H1 (cell line): ENCODE measurements at regions not wholly inside any gene's neighbourhood (a gene's known extent, or its start where the extent isn't known, plus 50 kb on each side); places are given as distances from the start of the nearest gene placed in this dataset.

Experiments used
- CTCF ChIA-PET: fragments of 300-600 bp; sonication (Branson Sonifier 250); formaldehyde crosslinking; loops from one replicate; lab custom pipeline; 2021; ENCODE audit not compliant: partially characterized antibody; lab: Charles Lee
- POLR2A ChIA-PET: fragments of 300-600 bp; sonication (Branson Sonifier 250); formaldehyde crosslinking; loops from one replicate; lab custom pipeline; 2021; ENCODE audit warnings: inconsistent platforms; ENCODE audit not compliant: partially characterized antibody; lab: Charles Lee
- DNase-seq, 2 experiments: peaks; one replicate each; pipeline versions ENCODE4 v3.0.0 to v3.0.0-alpha.2; 2010 to 2022; ENCODE audit warnings: low spot score in 2 of 2, low read depth in 1 of 2, mixed read lengths in 1 of 2
- FAIRE-seq: peaks from 2 replicates; lab custom pipeline; 2011; peaks lifted over from hg19 to GRCh38; lab: Jason Lieb, UNC
- H2AFZ ChIP-seq: 2 replicates; pipeline ENCODE4 v1.8.1; 2012; ENCODE audit warnings: low read length, inconsistent platforms
- H2AK5ac ChIP-seq: 2 replicates; pipeline ENCODE4 v1.6.1; 2013; ENCODE audit warnings: low read depth, low read length
- H2BK120ac ChIP-seq: replicated peaks from 2 replicates; pipeline ENCODE3; 2013; ENCODE audit warnings: low read depth, low read length, inconsistent platforms
- H2BK12ac ChIP-seq: 2 replicates; pipeline ENCODE4 v1.6.1; 2013; ENCODE audit warnings: low read depth, low read length
- H2BK15ac ChIP-seq: 2 replicates; pipeline ENCODE4 v1.6.1; 2013; ENCODE audit warnings: low read length
- H2BK20ac ChIP-seq: 2 replicates; pipeline ENCODE4 v1.6.1; 2013; ENCODE audit warnings: low read length
- H2BK5ac ChIP-seq: 2 replicates; pipeline ENCODE4 v1.6.1; 2013; ENCODE audit warnings: low read depth, low read length
- H3K14ac ChIP-seq: 2 replicates; pipeline ENCODE4 v1.6.1; 2013; ENCODE audit warnings: inconsistent platforms; ENCODE audit not compliant: insufficient read length
- H3K18ac ChIP-seq: 2 replicates; pipeline ENCODE4 v1.6.1; 2013; ENCODE audit warnings: low read length; ENCODE audit errors: extremely low read depth
- H3K23ac ChIP-seq: 2 replicates; pipeline ENCODE4 v1.6.1; 2013; ENCODE audit warnings: inconsistent platforms; ENCODE audit not compliant: insufficient read length
- H3K23me2 ChIP-seq: 2 replicates; pipeline ENCODE4 v1.6.1; 2013; ENCODE audit warnings: low read depth, low read length
- H3K27ac ChIP-seq: 2 replicates; pipeline ENCODE4 v1.6.1; 2011; ENCODE audit warnings: low read depth, low read length, inconsistent platforms
- H3K27me3 ChIP-seq, 4 experiments: replicated peaks in 1 of 4; 1 replicate in 1 of 4; 2 replicates in 3 of 4; pipeline versions ENCODE4 v1.6.1 to v1.8.1; 2011 to 2013; ENCODE audit warnings: low read length in 3 of 4, mild to moderate bottlenecking in 3 of 4, inconsistent platforms in 2 of 4, mixed read lengths in 2 of 4, moderate library complexity in 1 of 4; ENCODE audit not compliant: control insufficient read depth in 3 of 4, insufficient read depth in 3 of 4; ENCODE audit errors: extremely low read depth in 1 of 4
- H3K36me3 ChIP-seq, 4 experiments: 2 replicates each; pipeline versions ENCODE4 v1.6.1 to v1.8.1; 2011 to 2013; ENCODE audit warnings: mild to moderate bottlenecking in 4 of 4, low read length in 3 of 4, moderate library complexity in 2 of 4, control low read depth in 1 of 4, inconsistent platforms in 1 of 4; ENCODE audit not compliant: insufficient read depth in 4 of 4, control insufficient read depth in 2 of 4
- H3K4ac ChIP-seq: replicated peaks from 2 replicates; pipeline ENCODE3; 2013; ENCODE audit warnings: low read length, low read depth, mixed read lengths, inconsistent platforms; ENCODE audit not compliant: insufficient read length
- H3K4me1 ChIP-seq, 4 experiments: replicated peaks in 1 of 4; 1 replicate in 1 of 4; 2 replicates in 3 of 4; pipeline versions ENCODE4 v1.6.1 to v1.8.1; 2011 to 2013; ENCODE audit warnings: low read length in 3 of 4, inconsistent platforms in 2 of 4, mixed read lengths in 1 of 4; ENCODE audit not compliant: insufficient read depth in 4 of 4, control insufficient read depth in 3 of 4
- H3K4me2 ChIP-seq, 2 experiments: 2 replicates each; pipeline versions ENCODE4 v1.6.1 to v1.8.1; 2011 to 2013; ENCODE audit warnings: low read depth in 2 of 2, low read length in 2 of 2, control low read depth in 1 of 2, inconsistent platforms in 1 of 2, mild to moderate bottlenecking in 1 of 2; ENCODE audit not compliant: insufficient read depth in 1 of 2
- H3K4me3 ChIP-seq, 4 experiments: fragments of 200-600, 300-600 bp in 1 of 4; sonication (generic), shearing (Covaris generic), sonication (Bioruptor Twin) in 1 of 4; 2 replicates each; pipeline versions ENCODE4 v1.5.1 to v1.8.1; 2011 to 2016; ENCODE audit warnings: low read length in 4 of 4, low read depth in 3 of 4, control low read depth in 2 of 4, inconsistent platforms in 2 of 4, mild to moderate bottlenecking in 2 of 4, mixed read lengths in 1 of 4, moderate library complexity in 1 of 4; ENCODE audit not compliant: insufficient read depth in 2 of 4; ENCODE audit errors: extremely low read depth in 1 of 4
- H3K56ac ChIP-seq: replicated peaks from 2 replicates; pipeline ENCODE3; 2013; ENCODE audit warnings: low read depth, mild to moderate bottlenecking, mixed read lengths, low read length, inconsistent platforms; ENCODE audit not compliant: insufficient read length
- H3K79me1 ChIP-seq: 2 replicates; pipeline ENCODE4 v1.6.1; 2013; ENCODE audit warnings: low read depth, low read length, control low read depth
- H3K79me2 ChIP-seq, 2 experiments: 2 replicates each; pipeline versions ENCODE4 v1.6.1 to v1.8.1; 2012 to 2013; ENCODE audit warnings: low read length in 2 of 2, mild to moderate bottlenecking in 2 of 2, inconsistent platforms in 1 of 2; ENCODE audit not compliant: insufficient read depth in 2 of 2, control insufficient read depth in 1 of 2
- H3K9ac ChIP-seq, 4 experiments: replicated peaks in 1 of 4; 1 replicate in 1 of 4; 2 replicates in 3 of 4; pipeline versions ENCODE4 v1.6.1 to v1.8.1; 2011 to 2013; ENCODE audit warnings: low read depth in 3 of 4, low read length in 3 of 4, control low read depth in 2 of 4, mild to moderate bottlenecking in 2 of 4, moderate library complexity in 2 of 4, inconsistent platforms in 1 of 4; ENCODE audit errors: extremely low read depth in 1 of 4
- H3K9me3 ChIP-seq, 2 experiments: 2 replicates each; pipeline versions ENCODE4 v1.6.1 to v1.8.1; 2012 to 2013; ENCODE audit warnings: mild to moderate bottlenecking in 2 of 2, moderate library complexity in 2 of 2, control low read depth in 1 of 2, inconsistent platforms in 1 of 2, low read depth in 1 of 2, low read length in 1 of 2, mixed read lengths in 1 of 2; ENCODE audit not compliant: insufficient read depth in 2 of 2
- H4K20me1 ChIP-seq, 2 experiments: replicated peaks in 1 of 2; 2 replicates each; pipeline versions ENCODE3 to v1.8.1; 2011 to 2013; ENCODE audit warnings: inconsistent platforms in 2 of 2, low read length in 2 of 2, mild to moderate bottlenecking in 1 of 2; ENCODE audit not compliant: insufficient read depth in 2 of 2, control insufficient read depth in 1 of 2
- H4K5ac ChIP-seq: 2 replicates; pipeline ENCODE4 v1.6.1; 2013; ENCODE audit warnings: low read length, low read depth, mixed read lengths, inconsistent platforms; ENCODE audit not compliant: insufficient read length
- H4K8ac ChIP-seq: 2 replicates; pipeline ENCODE4 v1.8.0; 2013; ENCODE audit warnings: mild to moderate bottlenecking, moderate library complexity, low read length, inconsistent platforms; ENCODE audit not compliant: insufficient read depth; ENCODE audit errors: extremely low read depth
- H4K91ac ChIP-seq: replicated peaks from 2 replicates; pipeline ENCODE3; 2013; ENCODE audit warnings: low read length, mixed read lengths, inconsistent platforms; ENCODE audit not compliant: insufficient read length
- JUND ChIP-seq: IDR thresholded peaks from 2 replicates; pipeline ENCODE4 v1.6.1; 2011; ENCODE audit warnings: mild to moderate bottlenecking, improper control_type of control experiment, low read length
- POLR2AphosphoS5 ChIP-seq: IDR thresholded peaks from 2 replicates; pipeline ENCODE4 v1.6.1; 2011; ENCODE audit warnings: low read depth, low read length
- POU5F1 ChIP-seq: IDR thresholded peaks from 2 replicates; pipeline ENCODE4 v1.6.1; 2011; ENCODE audit warnings: low read depth, mild to moderate bottlenecking, low read length, moderate library complexity
- TCF12 ChIP-seq: IDR thresholded peaks from 2 replicates; pipeline ENCODE4 v1.6.1; 2011; ENCODE audit warnings: low read depth, mild to moderate bottlenecking, low read length
- WGBS, 2 experiments: shearing (Covaris generic) in 1 of 2; methylation state at CpG; one replicate each; pipeline versions ENCODE4 v1.1.6 to v1.1.7; 2013 to 2015; ENCODE audit warnings: low lambda C conversion rate in 2 of 2, mixed read lengths in 2 of 2, inconsistent platforms in 1 of 2, low coverage in 1 of 2, missing lambda C conversion rate in 1 of 2; ENCODE audit not compliant: insufficient replicate concordance in 2 of 2, insufficient coverage in 1 of 2, insufficient read length in 1 of 2; ENCODE audit errors: extremely low coverage in 1 of 2, missing lambda C conversion rate in 1 of 2; 5-methylcytosine and 5-hydroxymethylcytosine counted together
- TF ChIP-seq, protein P1 (sequence below): IDR thresholded peaks from 2 replicates; pipeline ENCODE4 v1.6.1; 2012; ENCODE audit warnings: inconsistent platforms
- TF ChIP-seq, protein P2 (sequence below): IDR thresholded peaks from 2 replicates; pipeline ENCODE4 v1.6.1; 2011; ENCODE audit warnings: low read length, improper control_type of control experiment

DNA sequence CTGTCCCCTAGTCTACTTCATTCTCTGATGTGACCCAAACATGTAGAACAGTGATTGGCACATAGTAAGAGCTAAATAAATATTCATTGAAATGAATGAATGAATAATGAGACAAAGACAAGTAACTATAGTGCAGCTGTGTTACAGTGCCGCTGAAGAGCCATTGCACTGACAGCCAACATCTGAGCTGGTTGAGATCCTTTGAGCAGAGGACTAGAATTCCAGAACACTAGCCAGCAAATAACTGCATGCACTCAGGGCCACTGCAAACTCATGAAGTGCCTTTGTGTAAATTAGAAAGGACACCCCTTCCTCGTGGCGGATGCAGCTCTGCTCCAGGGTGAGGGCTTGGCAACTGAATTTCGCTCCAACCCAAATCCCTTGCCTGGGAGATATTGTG, 230.3 kb upstream of the CDYL start:
- H3K9ac ChIP-seq, result no peak overlapping the region
- TF ChIP-seq POU5F1 (no peak), JUND (no peak), POLR2AphosphoS5 (no peak), TCF12 (no peak)
- TF ChIP-seq, protein P1, sequence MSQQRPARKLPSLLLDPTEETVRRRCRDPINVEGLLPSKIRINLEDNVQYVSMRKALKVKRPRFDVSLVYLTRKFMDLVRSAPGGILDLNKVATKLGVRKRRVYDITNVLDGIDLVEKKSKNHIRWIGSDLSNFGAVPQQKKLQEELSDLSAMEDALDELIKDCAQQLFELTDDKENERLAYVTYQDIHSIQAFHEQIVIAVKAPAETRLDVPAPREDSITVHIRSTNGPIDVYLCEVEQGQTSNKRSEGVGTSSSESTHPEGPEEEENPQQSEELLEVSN, result no peak
- TF ChIP-seq, protein P2, sequence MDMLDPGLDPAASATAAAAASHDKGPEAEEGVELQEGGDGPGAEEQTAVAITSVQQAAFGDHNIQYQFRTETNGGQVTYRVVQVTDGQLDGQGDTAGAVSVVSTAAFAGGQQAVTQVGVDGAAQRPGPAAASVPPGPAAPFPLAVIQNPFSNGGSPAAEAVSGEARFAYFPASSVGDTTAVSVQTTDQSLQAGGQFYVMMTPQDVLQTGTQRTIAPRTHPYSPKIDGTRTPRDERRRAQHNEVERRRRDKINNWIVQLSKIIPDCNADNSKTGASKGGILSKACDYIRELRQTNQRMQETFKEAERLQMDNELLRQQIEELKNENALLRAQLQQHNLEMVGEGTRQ, result no peak

More for the DNA sequence above, 230.3 kb upstream of the CDYL start:
- Histone ChIP-seq H3K36me3 (no peaks in the 10 kb centered on the region), H2BK20ac (no peak overlapping the region), H4K5ac (no peak overlapping the region), H2AFZ (no peak overlapping the region), H2BK15ac (no peak overlapping the region), H2AK5ac (no peak overlapping the region), H3K79me1 (no peaks in the 10 kb centered on the region), H2BK120ac (no peak overlapping the region), H3K27ac (no peak overlapping the region), H2BK5ac (no peak overlapping the region), H3K79me2 (no peaks in the 10 kb centered on the region), H4K8ac (no peak overlapping the region), H4K91ac (peak overlapping the region; percentile 15), H3K27me3 (no peaks in the 10 kb centered on the region), H3K4ac (no peak overlapping the region), H3K23ac (no peak overlapping the region), H3K4me2 (no peak overlapping the region), H3K4me3 (no peak overlapping the region), H3K23me2 (no peaks in the 10 kb centered on the region), H2BK12ac (no peak overlapping the region), H3K14ac (no peak overlapping the region), H3K9me3 (no peaks in the 10 kb centered on the region), H3K56ac (no peak overlapping the region), H4K20me1 (no peaks in the 10 kb centered on the region), H3K18ac (no peak overlapping the region), H3K4me1 (no peaks in the 10 kb centered on the region)
- DNase-seq (no peak), FAIRE-seq (no peak)
- CTCF ChIA-PET, result no interaction called here
- 59% methylated on average over 4 of the region's 4 CpGs; no CpG with 5 or more reads in 1 of the 2 experiments for WGBS, 2 experiments
- POLR2A ChIA-PET, result no interaction called here
